ENCODE measurements at regions not wholly inside any gene's neighbourhood (a gene's known extent, or its start where the extent isn't known, plus 50 kb on each side); places are given as distances from the start of the nearest gene placed in this dataset.

DNA sequence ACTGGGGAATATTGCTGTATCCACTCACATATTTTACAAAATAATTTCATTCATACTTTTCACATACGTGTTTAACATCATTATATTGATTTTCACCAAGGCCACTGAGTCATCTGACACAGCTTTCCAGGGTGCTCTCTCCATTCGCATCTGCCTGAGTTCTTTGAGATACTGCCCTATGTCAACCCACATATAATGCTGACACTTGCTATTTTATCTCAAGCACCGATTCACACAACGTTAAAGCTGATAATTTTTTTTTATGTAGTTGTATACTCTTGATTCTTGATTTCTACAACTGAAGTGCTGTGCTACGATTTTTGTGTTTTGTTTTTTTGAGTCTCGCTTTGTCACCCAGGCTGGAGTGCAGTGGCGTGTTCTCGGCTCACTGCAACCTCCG lies 249.8 kb upstream of the CDIN1 start:
- H2BK20ac ChIP-seq (ENCODE audit: low read depth, low read length) = no peak overlapping the region
- dilution Hi-C loops (cut with HindIII; ENCODE audit: low sequenced_read_pairs, unreplicated experiment) = no loop called here
- peaks cover 6% of the 10 kb centered on the region; the same call in 1 of the 2 replicates for H3K4me1 ChIP-seq (ENCODE audit: control insufficient read depth, insufficient read depth, low read length)
- H2AFZ ChIP-seq (replicated peaks; ENCODE audit: low read length, poor library complexity) = no peak overlapping the region
- TF ChIP-seq RAD21 (IDR thresholded peaks at IDR 0.05; ENCODE audit: low read length) = no peak
- TF ChIP-seq, protein P1, sequence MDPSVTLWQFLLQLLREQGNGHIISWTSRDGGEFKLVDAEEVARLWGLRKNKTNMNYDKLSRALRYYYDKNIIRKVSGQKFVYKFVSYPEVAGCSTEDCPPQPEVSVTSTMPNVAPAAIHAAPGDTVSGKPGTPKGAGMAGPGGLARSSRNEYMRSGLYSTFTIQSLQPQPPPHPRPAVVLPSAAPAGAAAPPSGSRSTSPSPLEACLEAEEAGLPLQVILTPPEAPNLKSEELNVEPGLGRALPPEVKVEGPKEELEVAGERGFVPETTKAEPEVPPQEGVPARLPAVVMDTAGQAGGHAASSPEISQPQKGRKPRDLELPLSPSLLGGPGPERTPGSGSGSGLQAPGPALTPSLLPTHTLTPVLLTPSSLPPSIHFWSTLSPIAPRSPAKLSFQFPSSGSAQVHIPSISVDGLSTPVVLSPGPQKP (IDR thresholded peaks at IDR 0.05; ENCODE audit: borderline replicate concordance, low read depth, low read length) = no peak
- TF ChIP-seq, protein P2, sequence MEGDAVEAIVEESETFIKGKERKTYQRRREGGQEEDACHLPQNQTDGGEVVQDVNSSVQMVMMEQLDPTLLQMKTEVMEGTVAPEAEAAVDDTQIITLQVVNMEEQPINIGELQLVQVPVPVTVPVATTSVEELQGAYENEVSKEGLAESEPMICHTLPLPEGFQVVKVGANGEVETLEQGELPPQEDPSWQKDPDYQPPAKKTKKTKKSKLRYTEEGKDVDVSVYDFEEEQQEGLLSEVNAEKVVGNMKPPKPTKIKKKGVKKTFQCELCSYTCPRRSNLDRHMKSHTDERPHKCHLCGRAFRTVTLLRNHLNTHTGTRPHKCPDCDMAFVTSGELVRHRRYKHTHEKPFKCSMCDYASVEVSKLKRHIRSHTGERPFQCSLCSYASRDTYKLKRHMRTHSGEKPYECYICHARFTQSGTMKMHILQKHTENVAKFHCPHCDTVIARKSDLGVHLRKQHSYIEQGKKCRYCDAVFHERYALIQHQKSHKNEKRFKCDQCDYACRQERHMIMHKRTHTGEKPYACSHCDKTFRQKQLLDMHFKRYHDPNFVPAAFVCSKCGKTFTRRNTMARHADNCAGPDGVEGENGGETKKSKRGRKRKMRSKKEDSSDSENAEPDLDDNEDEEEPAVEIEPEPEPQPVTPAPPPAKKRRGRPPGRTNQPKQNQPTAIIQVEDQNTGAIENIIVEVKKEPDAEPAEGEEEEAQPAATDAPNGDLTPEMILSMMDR (conservative IDR thresholded peaks at IDR 0.05; ENCODE audit: low read depth, low read length) = no peak
- TF ChIP-seq SMC3 (IDR thresholded peaks at IDR 0.05; ENCODE audit: low read depth, low read length) = no peak
- no peak for TF ChIP-seq RCOR1 (IDR thresholded peaks at IDR 0.05; ENCODE audit: insufficient replicate concordance, low read length)
- TF ChIP-seq CHD1 (IDR thresholded peaks at IDR 0.05; ENCODE audit: low read depth, low read length) = no peak
- no peak for TF ChIP-seq CEBPB (IDR thresholded peaks at IDR 0.05; ENCODE audit: low read depth, low read length)
- TF ChIP-seq MAFK (IDR thresholded peaks at IDR 0.05; ENCODE audit: low read depth, low read length) = peak; percentile 83
- no peak overlapping the region for H3K14ac ChIP-seq (replicated peaks; ENCODE audit: low read depth, low read length)
- H2BK5ac ChIP-seq (ENCODE audit: low read depth, low read length, poor library complexity, severe bottlenecking) = no peak overlapping the region
- ATAC-seq (ENCODE audit: low read depth) (no peak), DNase-seq (no peak)
- H3K23ac ChIP-seq (ENCODE audit: low read depth, low read length) = no peak overlapping the region
- no peak overlapping the region for H4K91ac ChIP-seq (ENCODE audit: insufficient read depth, low read depth, low read length)
- H4K8ac ChIP-seq (ENCODE audit: low read depth in 2 of 2, low read length in 2 of 2) = no peak overlapping the region
- H3K79me1 ChIP-seq (ENCODE audit: low read depth in 1 of 2, low read length in 2 of 2) = no peaks in the 10 kb centered on the region
- no peak overlapping the region for H2AK9ac ChIP-seq (replicated peaks; ENCODE audit: low read depth, low read length, poor library complexity)
- no peak overlapping the region for H2AK5ac ChIP-seq (ENCODE audit: low read depth, low read length)
- no TSS peak for BruUV-seq (replicated peaks)
- no peaks in the 10 kb centered on the region for H3K27me3 ChIP-seq (ENCODE audit: control insufficient read depth, insufficient read depth, low read length)
- H3K9ac ChIP-seq (ENCODE audit: low read depth, low read length) = no peak overlapping the region
- H3K36me3 ChIP-seq (ENCODE audit: control insufficient read depth, insufficient read depth, low read length) = no peaks in the 10 kb centered on the region
- H3K4me2 ChIP-seq (ENCODE audit: low read depth, low read length) = no peak overlapping the region
- H3K4me3 ChIP-seq (ENCODE audit: insufficient read depth, low read depth, low read length) = no peak overlapping the region
- H3K56ac ChIP-seq (ENCODE audit: extremely low read depth, insufficient read depth, low read length) = no peak overlapping the region
- WGBS, 2 experiments (ENCODE audit: extremely low coverage in 2 of 2, insufficient read length in 1 of 2) = 80% methylated on average over 1 of the region's 9 CpGs; no CpG with 5 or more reads in 1 of the 2 experiments
- H3K9me3 ChIP-seq (ENCODE audit: control insufficient read depth, insufficient read depth, low read length) = no peaks in the 10 kb centered on the region
- H3K4ac ChIP-seq (ENCODE audit: low read depth, low read length) = 0 out of 2 replicates have a peak overlapping the region, but pooled peaks have one; percentile 32
- no peaks in the 10 kb centered on the region for H4K20me1 ChIP-seq (ENCODE audit: insufficient read depth, low read length)
- H4K5ac ChIP-seq (ENCODE audit: low read depth, low read length) = no peak overlapping the region
- no peak overlapping the region for H3K18ac ChIP-seq (ENCODE audit: low read depth, low read length)
- no peak overlapping the region for H3K27ac ChIP-seq (ENCODE audit: insufficient read depth, low read length)
- CTCF ChIA-PET = no interaction called here
- H2BK15ac ChIP-seq (ENCODE audit: low read depth, low read length) = no peak overlapping the region
- POLR2A ChIA-PET (ENCODE audit: unreplicated experiment) = no interaction called here
- H3K9me1 ChIP-seq (ENCODE audit: insufficient read depth, low read length) = no peaks in the 10 kb centered on the region; the same call in 1 of the 2 replicates
- in situ Hi-C loops (cut with MboI; ENCODE audit: low sequenced_read_pairs) = no loop called here
- no peak overlapping the region for H2BK120ac ChIP-seq (ENCODE audit: low read depth, low read length)
- intact Hi-C loops (cut with micrococcal nuclease) = no loop called here

Measured in IMR-90 (cell line).